ENCODE measurements at regions not wholly inside any gene's neighbourhood (a gene's known extent, or its start where the extent isn't known, plus 50 kb on each side); places are given as distances from the start of the nearest gene placed in this dataset.

DNA sequence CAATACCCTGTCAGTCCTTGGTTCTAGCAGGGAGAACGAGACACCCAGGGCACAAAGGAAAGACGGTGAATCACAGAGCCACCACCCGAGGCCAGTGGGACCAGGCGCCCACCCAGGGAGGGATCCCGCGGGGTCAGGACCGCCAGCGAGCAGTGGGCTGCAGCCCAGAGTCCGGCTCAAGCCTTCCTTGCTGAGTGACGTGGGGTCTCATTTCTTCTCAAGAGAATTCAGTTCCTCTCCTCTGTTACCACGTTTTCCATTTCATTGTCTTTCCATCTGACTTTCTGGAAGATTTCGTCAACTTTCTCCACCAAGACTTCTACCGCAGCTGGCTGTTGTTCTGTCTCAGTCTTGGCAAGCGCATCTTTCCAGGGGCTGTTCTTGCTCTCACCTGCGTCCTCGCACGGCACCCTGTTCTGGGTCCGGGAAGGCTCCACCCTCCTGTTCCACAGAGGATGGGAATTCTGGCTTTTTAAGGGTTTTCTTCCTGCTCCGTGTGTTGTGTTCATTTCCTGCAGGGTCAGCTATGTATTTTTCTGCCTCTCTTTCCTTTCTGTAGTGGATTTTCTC lies 248.6 kb downstream of the NDUFA10 start:
- DNase-seq = peak; percentile 34

DNA sequence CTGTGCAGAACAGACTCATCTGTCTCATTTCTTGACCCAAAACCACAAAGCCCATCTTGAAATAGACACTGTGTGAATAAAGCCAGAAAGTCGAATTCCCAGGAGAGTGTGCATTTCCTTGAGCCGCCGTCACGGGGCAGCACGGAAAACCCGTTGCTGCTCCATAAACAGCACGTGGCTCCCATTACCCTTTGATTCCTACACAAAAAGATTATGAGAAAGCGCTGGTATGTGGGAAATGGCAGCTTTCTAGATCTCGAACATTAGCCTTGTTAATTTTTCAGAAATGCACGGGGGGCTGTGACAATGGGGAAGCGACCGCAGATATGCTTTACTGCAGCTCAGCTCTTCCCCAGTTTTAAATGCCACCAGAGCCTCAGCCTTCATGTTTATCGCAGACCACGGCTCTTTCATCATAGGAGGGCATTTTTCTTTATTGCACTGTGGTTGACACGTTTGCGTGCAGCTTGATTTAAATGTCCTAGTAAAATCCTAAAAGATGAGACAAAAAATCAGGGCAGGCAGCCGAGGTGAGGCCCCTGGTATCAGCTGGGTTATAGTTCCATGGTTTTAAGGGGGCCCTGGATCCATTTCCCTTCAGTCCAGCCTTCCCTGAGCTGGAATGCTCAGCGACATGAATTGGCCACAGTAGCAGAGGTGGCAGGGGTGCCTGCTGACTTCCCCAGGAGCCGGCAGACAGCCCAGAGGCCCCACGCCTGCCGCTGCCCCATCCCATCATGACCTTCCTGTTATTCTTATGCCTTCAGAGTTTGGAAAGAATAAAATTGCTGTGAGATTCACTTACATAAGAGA lies 249.3 kb downstream of the NDUFA10 start:
- DNase-seq = peak; percentile 19

DNA sequence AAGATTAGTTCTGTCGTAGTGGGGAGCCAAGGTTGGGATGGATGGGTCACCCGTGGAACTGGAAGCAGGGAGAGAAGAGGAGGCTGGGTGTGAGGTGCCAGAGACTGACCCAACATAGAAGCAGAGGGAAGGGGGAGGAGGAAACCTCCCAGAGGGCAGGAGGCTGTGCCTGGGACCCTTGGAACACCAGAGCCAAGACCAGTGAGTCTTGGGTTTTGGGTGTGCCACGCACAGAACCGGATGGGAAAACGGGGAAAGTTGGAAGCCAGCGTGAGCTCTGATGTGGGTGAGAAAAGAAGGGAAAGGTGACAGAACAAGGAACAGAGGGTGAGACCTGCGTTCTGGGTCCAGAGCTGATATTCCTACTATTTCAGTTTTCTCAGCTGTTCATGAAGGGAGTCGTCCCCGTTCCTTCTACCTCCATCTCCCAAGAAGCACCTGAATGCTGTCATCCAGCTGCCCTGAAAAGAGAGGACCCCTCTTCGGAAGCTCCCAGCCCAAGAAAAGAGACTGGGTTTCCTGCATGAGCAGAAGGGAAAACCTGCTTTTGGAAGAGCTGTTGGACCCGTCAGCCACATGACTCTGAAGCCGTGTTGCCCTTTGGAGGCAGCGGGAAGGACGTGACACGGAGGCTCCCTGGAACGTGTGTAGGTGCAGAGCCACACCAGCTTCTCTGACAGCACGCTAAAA lies 250.1 kb downstream of the NDUFA10 start:
- DNase-seq = peak; percentile 12

GRCh38 chr2:239774142-239774462 lies 251.0 kb downstream of the NDUFA10 start:
- no peak for DNase-seq

GRCh38 chr2:239773228-239774141 lies 251.7 kb downstream of the NDUFA10 start:
- peak; percentile 8 for DNase-seq

- DNase-seq = peak; percentile 2
These were observed 252.4 kb downstream of the NDUFA10 start for GRCh38 chr2:239772721-239773120.

- peak; percentile 9 for DNase-seq
These were observed 254.9 kb downstream of the NDUFA10 start for GRCh38 chr2:239770246-239770639.

- DNase-seq = peak; percentile 21
These were observed 255.4 kb downstream of the NDUFA10 start for GRCh38 chr2:239769554-239770245.

DNA sequence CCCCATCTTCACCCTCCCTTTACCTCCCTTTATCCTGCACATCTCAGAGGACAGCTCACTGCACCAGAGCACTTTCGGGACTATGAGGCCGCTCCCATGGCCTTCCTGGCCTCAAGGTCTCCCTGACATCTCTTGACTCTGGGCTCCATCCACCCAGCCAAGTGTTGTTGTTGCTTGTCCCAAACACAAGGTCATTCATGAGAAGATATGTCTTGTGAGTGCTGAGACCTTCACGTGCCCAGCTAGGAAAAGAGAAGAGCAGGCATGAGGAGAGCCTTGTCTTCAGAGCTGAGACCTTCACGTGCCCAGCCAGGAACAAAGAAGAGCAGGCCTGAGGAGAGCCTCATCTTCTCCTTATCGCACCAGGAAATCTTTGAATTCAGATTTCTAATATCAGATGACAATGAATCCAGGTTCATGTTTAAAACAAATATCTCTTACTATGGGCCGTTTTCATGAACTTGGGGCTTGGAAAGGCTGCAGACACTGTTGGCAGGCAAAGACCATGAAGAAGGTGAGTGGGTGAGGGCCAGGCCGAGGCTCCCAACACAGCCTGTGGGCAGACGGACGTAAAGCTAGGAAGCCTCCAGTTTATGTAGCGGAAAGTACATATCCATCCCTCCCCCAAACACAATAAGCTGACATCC lies 256.1 kb downstream of the NDUFA10 start:
- peak; percentile 9 for DNase-seq

DNA sequence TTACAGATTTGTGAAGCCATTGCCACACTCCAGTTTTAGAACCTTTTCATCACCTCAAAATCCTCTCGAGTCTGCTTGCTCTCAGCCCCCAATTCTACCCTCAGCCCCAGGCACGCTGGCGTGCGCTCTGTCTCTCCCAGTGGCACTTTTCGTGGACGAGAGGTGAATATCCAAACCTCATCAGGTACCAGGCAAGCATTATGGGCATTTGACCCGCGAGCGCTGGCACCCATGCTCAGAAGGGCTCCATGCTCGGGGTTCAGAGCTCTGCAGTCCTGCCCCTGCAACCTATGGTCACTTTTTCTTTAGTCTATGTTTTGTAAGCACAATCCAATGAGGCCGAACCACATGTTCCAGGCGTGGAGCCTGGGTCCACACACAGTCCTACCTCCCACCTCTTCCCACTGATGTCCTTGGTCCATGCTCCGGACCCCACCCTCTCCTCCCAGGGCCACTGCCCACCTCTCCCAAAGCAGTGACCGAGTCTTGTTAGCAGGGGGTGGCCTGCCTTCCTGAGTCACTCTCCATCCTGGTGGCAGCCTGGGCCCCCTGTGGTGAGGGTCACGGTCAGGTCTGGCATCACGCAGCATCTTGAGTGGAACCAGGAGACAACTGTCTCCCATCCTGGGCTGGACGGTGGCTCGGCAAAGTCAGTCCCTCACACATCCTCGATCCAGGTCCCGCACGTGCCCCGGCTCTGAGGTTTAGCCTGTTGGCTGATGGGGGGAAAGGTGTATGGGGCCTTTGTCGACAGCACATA lies 256.9 kb downstream of the NDUFA10 start:
- peak; percentile 3 for DNase-seq

DNA sequence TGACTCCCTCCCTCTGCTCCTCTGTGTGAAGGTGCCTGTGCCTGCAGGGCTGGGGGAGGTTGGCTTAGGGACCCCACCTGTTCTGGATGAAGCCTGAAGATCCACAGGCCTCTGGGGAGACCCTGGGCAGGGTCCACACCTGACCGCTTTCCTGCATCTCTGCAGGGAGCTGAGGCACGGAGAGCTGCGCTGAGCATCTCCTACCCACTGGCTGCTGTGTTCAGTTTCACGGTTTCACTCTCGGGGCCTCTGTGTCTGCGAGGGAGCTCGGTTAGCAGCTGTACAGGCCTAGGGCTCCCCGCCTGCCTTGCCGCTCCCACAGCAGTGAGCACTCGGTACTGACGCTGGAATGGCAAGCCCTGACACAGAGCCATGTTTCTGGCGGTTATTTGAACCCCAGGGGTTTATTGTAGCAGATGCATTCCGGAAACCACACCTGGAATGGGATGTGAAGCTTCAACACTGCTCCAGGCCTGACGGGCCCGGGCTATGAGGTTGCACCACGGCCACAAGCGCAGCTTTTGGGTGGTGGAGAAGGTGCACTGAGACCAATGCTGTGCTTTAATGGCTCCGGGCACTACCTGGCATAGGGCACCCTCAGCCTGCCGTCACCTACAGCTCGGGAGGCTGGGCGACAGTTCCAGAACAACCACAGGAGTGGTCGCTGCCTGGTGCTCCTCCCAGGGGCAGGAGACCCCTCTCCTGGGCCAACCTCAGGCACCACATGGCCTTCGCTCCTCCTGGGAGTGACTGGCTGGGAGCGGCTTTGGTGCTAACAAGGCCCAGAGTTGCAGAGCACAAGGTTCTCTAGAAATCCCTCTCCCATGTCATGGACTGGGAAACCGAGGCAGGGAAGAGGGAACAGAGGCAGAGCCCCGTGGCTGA lies 257.9 kb downstream of the NDUFA10 start:
- peak; percentile 54 for DNase-seq

DNA sequence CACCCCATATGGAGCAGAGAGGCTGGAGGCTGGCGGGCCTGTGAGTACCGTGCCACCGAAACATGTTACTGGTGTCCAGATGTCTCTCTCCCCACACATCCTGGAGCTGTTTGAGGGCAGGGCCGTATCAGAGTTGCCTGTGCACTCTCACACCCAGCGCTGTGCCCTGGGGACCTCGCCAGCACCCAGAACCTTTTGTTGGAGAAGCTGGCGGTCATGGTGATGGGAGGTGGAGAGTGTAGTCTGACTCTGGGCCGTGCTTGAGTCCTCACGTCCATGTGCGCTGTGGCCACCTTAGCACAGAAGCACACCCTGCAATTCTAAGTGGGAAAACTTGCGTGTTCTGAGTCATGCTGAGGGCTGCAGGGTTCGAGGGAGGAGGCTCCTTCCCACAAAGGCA lies 259.2 kb downstream of the NDUFA10 start:
- peak; percentile 11 for DNase-seq

- DNase-seq = peak; percentile 9
These were observed 259.9 kb downstream of the NDUFA10 start for GRCh38 chr2:239765076-239765845.

DNA sequence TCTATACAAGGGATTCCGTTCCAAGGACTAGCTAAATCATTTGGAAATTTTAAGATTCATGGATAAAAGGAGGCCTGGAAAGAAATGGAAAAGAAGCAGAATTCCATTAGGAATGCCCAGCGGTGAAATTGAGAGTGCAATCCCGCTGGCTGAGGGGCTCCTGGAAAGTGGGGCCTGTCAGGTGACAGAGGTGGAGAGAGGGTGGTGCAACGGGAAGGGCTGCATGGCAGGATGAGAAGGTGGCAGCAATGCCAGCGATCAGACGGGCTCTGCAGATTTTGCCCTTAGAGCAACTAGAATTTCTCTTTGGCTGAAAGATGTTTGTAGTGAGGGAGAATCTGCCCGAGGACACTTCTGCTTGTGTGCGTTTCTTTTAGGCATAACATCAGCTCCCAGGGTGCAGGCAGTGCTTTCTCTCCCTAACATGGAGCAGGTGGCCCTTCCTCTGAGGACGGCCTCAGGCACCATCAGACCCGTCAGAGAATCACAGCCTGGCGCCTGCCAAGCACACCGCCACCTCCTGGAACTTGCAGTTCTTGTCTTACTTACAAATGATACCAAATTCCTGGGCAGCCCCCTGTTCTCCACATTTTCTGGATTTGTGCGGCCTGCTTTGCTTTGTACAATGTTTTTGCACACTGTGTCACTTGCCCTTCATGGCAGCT lies 261.6 kb downstream of the NDUFA10 start:
- DNase-seq = peak; percentile 19

- DNase-seq = no peak
These were observed 262.4 kb downstream of the NDUFA10 start for GRCh38 chr2:239762655-239763269.

DNA sequence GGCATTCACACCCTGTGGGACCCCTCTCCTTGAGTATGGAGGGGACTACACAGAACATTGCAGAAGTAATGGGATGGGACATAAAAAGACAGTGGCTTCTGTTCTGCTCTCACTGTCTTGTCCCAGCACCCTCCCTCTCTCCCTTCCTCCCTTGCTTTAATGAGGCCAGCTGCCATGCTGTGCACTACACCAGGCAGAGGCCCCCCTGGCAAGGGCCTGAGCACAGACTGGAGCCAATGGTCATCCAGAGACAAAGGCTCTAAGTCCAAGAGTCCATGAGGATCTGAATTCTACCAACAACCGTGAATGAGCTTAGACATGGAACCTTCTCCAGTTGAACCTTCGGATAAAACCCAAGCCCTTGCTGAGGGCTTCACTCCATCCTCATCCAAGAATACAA lies 263.0 kb downstream of the NDUFA10 start:
- DNase-seq = no peak

DNA sequence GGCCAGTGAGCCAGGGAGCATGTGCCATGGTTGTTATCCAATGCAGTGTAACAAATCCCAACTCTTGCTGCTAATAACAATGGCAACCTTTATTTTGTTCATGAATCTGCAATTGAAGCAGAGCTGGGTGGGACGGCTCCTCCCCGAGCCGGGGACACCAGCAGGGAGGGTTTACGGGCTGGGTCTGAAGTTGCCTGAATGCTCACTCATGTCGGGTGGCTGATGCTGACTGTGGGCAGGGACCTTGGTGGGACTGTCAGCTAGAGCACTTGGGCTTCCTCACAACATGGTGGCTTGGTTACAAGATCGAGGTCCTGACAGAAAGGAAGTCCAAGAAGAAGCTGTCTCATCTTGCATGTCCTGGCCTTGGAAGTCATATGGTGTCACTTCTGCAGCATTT lies 264.5 kb downstream of the NDUFA10 start:
- no peak for DNase-seq

DNA sequence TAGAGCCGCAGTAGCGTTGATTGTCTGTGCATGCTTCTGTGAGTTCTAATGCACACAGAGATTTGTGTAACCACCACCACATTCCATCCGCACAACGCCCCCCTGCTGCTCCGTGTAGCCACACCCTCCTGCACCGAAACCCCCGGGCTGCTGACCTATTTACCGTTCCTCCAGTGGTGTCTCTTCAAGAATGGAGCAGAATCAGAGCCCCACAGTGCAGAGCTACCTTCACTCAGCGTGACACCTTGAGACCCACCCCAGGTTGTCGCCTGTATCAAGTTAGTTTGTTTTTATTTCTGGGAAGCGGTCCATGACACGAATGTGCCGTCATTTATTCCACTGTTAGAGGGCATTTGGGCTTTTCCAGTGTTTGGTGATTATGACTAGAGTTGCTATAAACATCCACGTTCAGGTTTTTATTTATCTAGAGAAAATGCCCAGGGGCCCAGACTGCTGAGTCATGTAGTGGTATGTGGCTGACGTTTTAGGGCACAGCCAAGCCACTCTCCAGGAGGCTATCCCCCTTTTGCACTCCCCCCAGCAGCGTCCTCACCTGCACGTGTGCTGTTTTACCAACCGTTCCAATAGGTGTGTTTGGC lies 266.8 kb downstream of the NDUFA10 start:
- no peak for DNase-seq
